Caco-2 (cell line): ENCODE measurements at regions not wholly inside any gene's neighbourhood (a gene's known extent, or its start where the extent isn't known, plus 50 kb on each side); places are given as distances from the start of the nearest gene placed in this dataset.

Experiments
- BruUV-seq: library from RNA; stranded (reverse); fragments of 400-500 nt; replicated peaks from 2 replicates; lab custom pipeline; 2021; lab: Mats Ljungman, UMichigan
- CTCF ChIA-PET: fragments of 300-600 bp; sonication (Branson Sonifier 250); formaldehyde crosslinking; loops from one replicate; lab custom pipeline; 2022; ENCODE audit warnings: antibody characterized with exemption; lab: Charles Lee
- POLR2A ChIA-PET: fragments of 300-600 bp; sonication (Branson Sonifier 250); formaldehyde crosslinking; loops from one replicate; lab custom pipeline; 2022; ENCODE audit warnings: antibody characterized with exemption; lab: Charles Lee
- DNase-seq, 2 experiments: peaks; one replicate each; pipeline versions ENCODE4 v3.0.0 to v3.0.0-alpha.2; 2020 to 2022
- H3K27me3 ChIP-seq: replicated peaks from 2 replicates; pipeline ENCODE4 v1.6.0; 2011; ENCODE audit warnings: low read length; ENCODE audit not compliant: control insufficient read depth, insufficient read depth
- H3K36me3 ChIP-seq: 2 replicates; pipeline ENCODE4 v1.5.1; 2011; ENCODE audit warnings: low read length; ENCODE audit not compliant: control insufficient read depth, insufficient read depth
- H3K4me1 ChIP-seq: fragments of 250-450 bp; sonication (Bioruptor Pico); 2 replicates; pipeline ENCODE4 v1.5.1; 2020; ENCODE audit warnings: mild to moderate bottlenecking
- H3K4me3 ChIP-seq: 2 replicates; pipeline ENCODE4 v1.5.1; 2011; ENCODE audit warnings: low read depth, mild to moderate bottlenecking, control low read depth, low read length
- H3K9me3 ChIP-seq: fragments of 250-450 bp; sonication (Bioruptor Pico); 2 replicates; pipeline ENCODE4 v1.5.1; 2020; ENCODE audit warnings: mild to moderate bottlenecking, moderate library complexity
- H3K27ac Mint-ChIP-seq: one replicate; pipeline ENCODE4 v1.8.0; 2022; ENCODE audit warnings: mixed read lengths; ENCODE audit not compliant: unreplicated experiment
- H3K27me3 Mint-ChIP-seq: one replicate; pipeline ENCODE4 v1.8.0; 2022; ENCODE audit warnings: mixed read lengths; ENCODE audit not compliant: insufficient read depth, unreplicated experiment
- H3K36me3 Mint-ChIP-seq: one replicate; pipeline ENCODE4 v1.8.0; 2022; ENCODE audit warnings: mild to moderate bottlenecking, mixed read lengths; ENCODE audit not compliant: insufficient read depth, unreplicated experiment
- H3K4me1 Mint-ChIP-seq: one replicate; pipeline ENCODE4 v1.8.0; 2022; ENCODE audit warnings: low read depth, mixed read lengths; ENCODE audit not compliant: unreplicated experiment
- H3K4me3 Mint-ChIP-seq: one replicate; pipeline ENCODE4 v1.8.0; 2022; ENCODE audit warnings: mild to moderate bottlenecking, moderate library complexity, mixed read lengths; ENCODE audit not compliant: unreplicated experiment
- H3K9me3 Mint-ChIP-seq: one replicate; pipeline ENCODE4 v1.8.0; 2022; ENCODE audit warnings: mixed read lengths; ENCODE audit not compliant: unreplicated experiment
- CTCF ChIP-seq, 2 experiments: fragments of 200-600 bp in 1 of 2; IDR thresholded peaks; 1 replicate in 1 of 2; 2 replicates in 1 of 2; pipeline versions ENCODE4 v1.5.1 to v1.8.0; 2011 to 2022; ENCODE audit warnings: antibody characterized with exemption in 1 of 2, control low read depth in 1 of 2, inconsistent platforms in 1 of 2, low read depth in 1 of 2, low read length in 1 of 2, mild to moderate bottlenecking in 1 of 2, moderate library complexity in 1 of 2; ENCODE audit not compliant: insufficient read depth in 1 of 2, severe bottlenecking in 1 of 2, unreplicated experiment in 1 of 2
- intact Hi-C: fragments of 100-400 bp; cut with micrococcal nuclease; formaldehyde crosslinking; loops from one replicate; pipeline ENCODE4 v1.10.0; 2022; ENCODE audit not compliant: unreplicated experiment

- DNase-seq = no peak
- no peaks in the 10 kb centered on the region for H3K27me3 ChIP-seq
- H3K36me3 ChIP-seq = no peaks in the 10 kb centered on the region
- ChIA-PET POLR2A (no interaction called here), CTCF (no interaction called here)
- Mint-ChIP-seq H3K9me3 (peaks cover 27% of the 10 kb centered on the region), H3K4me3 (no peak overlapping the region), H3K4me1 (peaks cover 5% of the 10 kb centered on the region), H3K36me3 (no peaks in the 10 kb centered on the region), H3K27me3 (no peaks in the 10 kb centered on the region), H3K27ac (no peak overlapping the region)
- intact Hi-C loops = no loop called here
- peaks cover 17% of the 10 kb centered on the region for H3K4me1 ChIP-seq
- no peak for TF ChIP-seq CTCF (IDR thresholded peaks at IDR 0.05; ENCODE audit: insufficient read depth in 1 of 2, low read depth in 1 of 2, low read length in 1 of 2, severe bottlenecking in 1 of 2, unreplicated experiment in 1 of 2)
- H3K4me3 ChIP-seq = no peak overlapping the region
- no peaks in the 10 kb centered on the region for H3K9me3 ChIP-seq
- no TSS peak for BruUV-seq
Observed at GRCh38 chr12:59867055-59867454, 271.2 kb downstream of the SLC16A7 start.

GRCh38 chr12:59867689-59868088 is 271.9 kb downstream of the SLC16A7 start:
- Histone ChIP-seq H3K36me3 (no peaks in the 10 kb centered on the region), H3K4me1 (peaks cover 17% of the 10 kb centered on the region), H3K27me3 (no peaks in the 10 kb centered on the region), H3K4me3 (no peak overlapping the region), H3K9me3 (no peaks in the 10 kb centered on the region)
- no peaks in the 10 kb centered on the region for H3K27me3 Mint-ChIP-seq
- DNase-seq = no peak
- H3K4me3 Mint-ChIP-seq = no peak overlapping the region
- CTCF ChIA-PET = no interaction called here
- no TSS peak for BruUV-seq
- intact Hi-C loops = no loop called here
- POLR2A ChIA-PET = no interaction called here
- peaks cover 24% of the 10 kb centered on the region for H3K9me3 Mint-ChIP-seq
- no peaks in the 10 kb centered on the region for H3K36me3 Mint-ChIP-seq
- no peak overlapping the region for H3K27ac Mint-ChIP-seq
- H3K4me1 Mint-ChIP-seq = no peaks in the 10 kb centered on the region
- no peak for TF ChIP-seq CTCF (IDR thresholded peaks at IDR 0.05; ENCODE audit: insufficient read depth in 1 of 2, low read depth in 1 of 2, low read length in 1 of 2, severe bottlenecking in 1 of 2, unreplicated experiment in 1 of 2)

- no peak overlapping the region for H3K4me3 ChIP-seq
- ChIA-PET POLR2A (no interaction called here), CTCF (no interaction called here)
- intact Hi-C loops = no loop called here
- TF ChIP-seq CTCF (IDR thresholded peaks at IDR 0.05; ENCODE audit: insufficient read depth in 1 of 2, low read depth in 1 of 2, low read length in 1 of 2, severe bottlenecking in 1 of 2, unreplicated experiment in 1 of 2) = no peak
- H3K4me3 Mint-ChIP-seq = no peak overlapping the region
- no peak overlapping the region for H3K27ac Mint-ChIP-seq
- DNase-seq = no peak
- no TSS peak for BruUV-seq
- H3K4me1 ChIP-seq = peaks cover 17% of the 10 kb centered on the region
- no peaks in the 10 kb centered on the region for H3K27me3 Mint-ChIP-seq
- no peaks in the 10 kb centered on the region for H3K36me3 ChIP-seq
- no peaks in the 10 kb centered on the region for H3K27me3 ChIP-seq
- peaks cover 15% of the 10 kb centered on the region for H3K9me3 Mint-ChIP-seq
- H3K36me3 Mint-ChIP-seq = no peaks in the 10 kb centered on the region
- no peaks in the 10 kb centered on the region for H3K9me3 ChIP-seq
- peaks cover 9% of the 10 kb centered on the region for H3K4me1 Mint-ChIP-seq
Observed at GRCh38 chr12:59871779-59872178, 275.9 kb downstream of the SLC16A7 start.
